HG03571 (cell line): ENCODE measurements at regions not wholly inside any gene's neighbourhood (a gene's known extent, or its start where the extent isn't known, plus 50 kb on each side); places are given as distances from the start of the nearest gene placed in this dataset.

Source experiments
- ATAC-seq: cut with Tn5 transposase; IDR thresholded peaks from one replicate; pipeline ENCODE4 v1.9.1; 2021; ENCODE audit not compliant: unreplicated experiment

GRCh38 chr14:101379842-101380241, 181.5 kb upstream of the DIO3 start:
- ATAC-seq: no peak

- no peak for ATAC-seq
Measured at GRCh38 chr14:101380512-101380911, 180.8 kb upstream of the DIO3 start.

GRCh38 chr14:101380940-101381339, 180.4 kb upstream of the DIO3 start:
- no peak for ATAC-seq

GRCh38 chr14:101383737-101384338, 177.5 kb upstream of the DIO3 start:
- ATAC-seq: no peak

- no peak for ATAC-seq
Measured at GRCh38 chr14:101394374-101394773, 166.9 kb upstream of the DIO3 start.

GRCh38 chr14:101395779-101396178, 165.5 kb upstream of the DIO3 start:
- no peak for ATAC-seq

- no peak for ATAC-seq
Measured at GRCh38 chr14:101397206-101397605, 164.1 kb upstream of the DIO3 start.

- ATAC-seq: no peak
Measured at GRCh38 chr14:101398011-101398410, 163.3 kb upstream of the DIO3 start.

- ATAC-seq: no peak
Measured at GRCh38 chr14:101399737-101400517, 161.4 kb upstream of the DIO3 start.

GRCh38 chr14:101400830-101401229, 160.5 kb upstream of the DIO3 start:
- ATAC-seq: no peak

- no peak for ATAC-seq
Measured at GRCh38 chr14:101402936-101403660, 158.2 kb upstream of the DIO3 start.

- ATAC-seq: no peak
Measured at GRCh38 chr14:101404426-101405170, 156.7 kb upstream of the DIO3 start.

- no peak for ATAC-seq
Measured at GRCh38 chr14:101405171-101405883, 156.0 kb upstream of the DIO3 start.

- ATAC-seq: no peak
Measured at GRCh38 chr14:101406921-101407320, 154.4 kb upstream of the DIO3 start.

GRCh38 chr14:101407328-101407727, 154.0 kb upstream of the DIO3 start:
- no peak for ATAC-seq

GRCh38 chr14:101408077-101408831, 153.0 kb upstream of the DIO3 start:
- no peak for ATAC-seq

GRCh38 chr14:101409006-101409543, 152.2 kb upstream of the DIO3 start:
- no peak for ATAC-seq

GRCh38 chr14:101410126-101410525, 151.2 kb upstream of the DIO3 start:
- no peak for ATAC-seq

GRCh38 chr14:101411151-101411550, 150.1 kb upstream of the DIO3 start:
- ATAC-seq: no peak

- no peak for ATAC-seq
Measured at GRCh38 chr14:101411779-101412178, 149.5 kb upstream of the DIO3 start.
